SK-N-SH (cell line): ENCODE measurements at regions not wholly inside any gene's neighbourhood (a gene's known extent, or its start where the extent isn't known, plus 50 kb on each side); places are given as distances from the start of the nearest gene placed in this dataset.

Experiments used
- CTCF ChIP-seq: fragments of 200-600 bp; sonication (generic); IDR thresholded peaks from 2 replicates; pipeline ENCODE4 v1.6.1; 2017; ENCODE audit warnings: antibody characterized with exemption, mild to moderate bottlenecking, moderate library complexity
- MAX ChIP-seq: IDR thresholded peaks from 2 replicates; pipeline ENCODE4 v1.4.0; 2012; ENCODE audit warnings: low read depth
- POLR2AphosphoS5 ChIP-seq: IDR thresholded peaks from 2 replicates; pipeline ENCODE4 v1.6.1; 2012; ENCODE audit warnings: low read depth, low read length
- RAD21 ChIP-seq: IDR thresholded peaks from 2 replicates; pipeline ENCODE4 v1.6.1; 2012; ENCODE audit warnings: mild to moderate bottlenecking, low read length
- ZBTB33 ChIP-seq: IDR thresholded peaks from 2 replicates; pipeline ENCODE4 v1.4.0; 2012; ENCODE audit warnings: low read depth, borderline replicate concordance

GRCh38 chr10:130986846-130987245, 324.7 kb downstream of the TCERG1L start:
- TF ChIP-seq CTCF = no peak
- TF ChIP-seq MAX = no peak
- no peak for TF ChIP-seq RAD21
- TF ChIP-seq ZBTB33 = no peak
- TF ChIP-seq POLR2AphosphoS5 = no peak
